Endothelial cell of umbilical vein (primary cell): ENCODE measurements at regions not wholly inside any gene's neighbourhood (a gene's known extent, or its start where the extent isn't known, plus 50 kb on each side); places are given as distances from the start of the nearest gene placed in this dataset.

Experiments
- EZH2 ChIP-seq: IDR thresholded peaks from 2 replicates; pipeline ENCODE4 v1.6.1; 2012; ENCODE audit warnings: borderline replicate concordance, low read depth, mild to moderate bottlenecking, moderate library complexity, low read length, inconsistent platforms; ENCODE audit not compliant: severe bottlenecking
- MAX ChIP-seq: IDR thresholded peaks from 2 replicates; pipeline ENCODE4 v1.6.1; 2011; ENCODE audit not compliant: insufficient read depth, insufficient read length
- MYC ChIP-seq: IDR thresholded peaks from one replicate; pipeline ENCODE4 v1.6.1; 2011; ENCODE audit warnings: mild to moderate bottlenecking, low read depth, low read length
- POLR2A ChIP-seq: IDR thresholded peaks from 2 replicates; pipeline ENCODE4 v1.6.1; 2012; ENCODE audit warnings: low read depth, mild to moderate bottlenecking, control low read depth, low read length
- POLR2AphosphoS5 ChIP-seq: IDR thresholded peaks from 2 replicates; pipeline ENCODE4 v1.6.1; 2012; ENCODE audit warnings: low read depth, mild to moderate bottlenecking, control low read depth, low read length, moderate library complexity; ENCODE audit not compliant: insufficient read depth
- TF ChIP-seq, protein P1 (sequence below), 2 donors: IDR thresholded peaks; 1 replicate in 1 of 2; 2 replicates in 1 of 2; pipeline ENCODE4 v1.5.1; 2011; ENCODE audit warnings: low read length in 2 of 2, mild to moderate bottlenecking in 2 of 2, moderate library complexity in 2 of 2, control low read depth in 1 of 2, inconsistent platforms in 1 of 2, low read depth in 1 of 2; ENCODE audit not compliant: insufficient read depth in 1 of 2; ENCODE audit errors: extremely low read depth in 1 of 2

DNA sequence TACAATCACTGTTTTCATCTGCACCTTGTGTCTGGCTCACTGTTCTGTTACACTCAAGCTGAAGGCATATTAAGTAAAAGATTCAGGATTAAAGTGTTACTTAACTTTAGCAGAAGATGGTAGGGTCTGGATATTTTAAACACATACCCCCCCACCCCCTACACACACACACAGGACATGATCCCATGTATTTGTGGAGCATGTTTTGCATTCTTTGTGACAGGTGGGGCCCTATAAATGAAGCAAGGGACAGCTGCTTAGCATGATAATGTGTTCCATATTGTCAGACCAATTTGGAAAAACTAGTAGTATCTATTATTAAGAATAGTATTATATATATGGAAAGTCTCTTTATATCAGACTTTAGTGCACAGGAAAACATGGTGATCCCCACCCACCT lies 335.2 kb upstream of the TNP1 start:
- TF ChIP-seq POLR2A (no peak), EZH2 (no peak), POLR2AphosphoS5 (no peak), MYC (no peak), MAX (no peak)
- TF ChIP-seq, protein P1, sequence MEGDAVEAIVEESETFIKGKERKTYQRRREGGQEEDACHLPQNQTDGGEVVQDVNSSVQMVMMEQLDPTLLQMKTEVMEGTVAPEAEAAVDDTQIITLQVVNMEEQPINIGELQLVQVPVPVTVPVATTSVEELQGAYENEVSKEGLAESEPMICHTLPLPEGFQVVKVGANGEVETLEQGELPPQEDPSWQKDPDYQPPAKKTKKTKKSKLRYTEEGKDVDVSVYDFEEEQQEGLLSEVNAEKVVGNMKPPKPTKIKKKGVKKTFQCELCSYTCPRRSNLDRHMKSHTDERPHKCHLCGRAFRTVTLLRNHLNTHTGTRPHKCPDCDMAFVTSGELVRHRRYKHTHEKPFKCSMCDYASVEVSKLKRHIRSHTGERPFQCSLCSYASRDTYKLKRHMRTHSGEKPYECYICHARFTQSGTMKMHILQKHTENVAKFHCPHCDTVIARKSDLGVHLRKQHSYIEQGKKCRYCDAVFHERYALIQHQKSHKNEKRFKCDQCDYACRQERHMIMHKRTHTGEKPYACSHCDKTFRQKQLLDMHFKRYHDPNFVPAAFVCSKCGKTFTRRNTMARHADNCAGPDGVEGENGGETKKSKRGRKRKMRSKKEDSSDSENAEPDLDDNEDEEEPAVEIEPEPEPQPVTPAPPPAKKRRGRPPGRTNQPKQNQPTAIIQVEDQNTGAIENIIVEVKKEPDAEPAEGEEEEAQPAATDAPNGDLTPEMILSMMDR (IDR thresholded peaks at IDR 0.05; ENCODE audit: extremely low read depth in 1 of 2, insufficient read depth in 1 of 2, low read depth in 1 of 2, low read length in 2 of 2) = no peak
